ENCODE measurements at regions not wholly inside any gene's neighbourhood (a gene's known extent, or its start where the extent isn't known, plus 50 kb on each side); places are given as distances from the start of the nearest gene placed in this dataset.

DNA sequence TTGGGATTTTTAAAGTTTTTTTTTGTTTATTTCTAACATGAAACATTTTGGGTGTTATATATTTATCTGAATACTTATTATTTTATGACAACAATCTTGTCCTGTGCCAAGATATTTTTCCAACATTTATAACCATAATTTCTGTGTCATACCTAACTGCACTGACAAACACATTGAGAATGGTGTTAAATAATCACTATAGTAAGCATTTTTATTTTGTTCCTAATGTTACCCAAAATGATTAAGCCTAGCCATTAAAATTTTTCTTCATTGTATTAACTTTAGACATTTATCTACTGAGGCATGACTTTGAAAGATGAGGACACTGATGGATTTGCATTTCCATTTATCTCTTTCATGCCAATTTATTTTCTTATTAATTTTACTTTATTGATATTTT is 91.6 kb upstream of the STK32A start:
- no peak for TF ChIP-seq FOXP2 (optimal IDR thresholded peaks at IDR 0.05; ENCODE audit: borderline replicate concordance, extremely low read depth, extremely low read length, insufficient read depth)
- TF ChIP-seq SIN3A (IDR thresholded peaks at IDR 0.05; ENCODE audit: borderline replicate concordance, insufficient read depth, low read length) = no peak
- TF ChIP-seq POLR2AphosphoS5 (IDR thresholded peaks at IDR 0.05; ENCODE audit: low read depth, low read length) = no peak
- TF ChIP-seq, protein P1, sequence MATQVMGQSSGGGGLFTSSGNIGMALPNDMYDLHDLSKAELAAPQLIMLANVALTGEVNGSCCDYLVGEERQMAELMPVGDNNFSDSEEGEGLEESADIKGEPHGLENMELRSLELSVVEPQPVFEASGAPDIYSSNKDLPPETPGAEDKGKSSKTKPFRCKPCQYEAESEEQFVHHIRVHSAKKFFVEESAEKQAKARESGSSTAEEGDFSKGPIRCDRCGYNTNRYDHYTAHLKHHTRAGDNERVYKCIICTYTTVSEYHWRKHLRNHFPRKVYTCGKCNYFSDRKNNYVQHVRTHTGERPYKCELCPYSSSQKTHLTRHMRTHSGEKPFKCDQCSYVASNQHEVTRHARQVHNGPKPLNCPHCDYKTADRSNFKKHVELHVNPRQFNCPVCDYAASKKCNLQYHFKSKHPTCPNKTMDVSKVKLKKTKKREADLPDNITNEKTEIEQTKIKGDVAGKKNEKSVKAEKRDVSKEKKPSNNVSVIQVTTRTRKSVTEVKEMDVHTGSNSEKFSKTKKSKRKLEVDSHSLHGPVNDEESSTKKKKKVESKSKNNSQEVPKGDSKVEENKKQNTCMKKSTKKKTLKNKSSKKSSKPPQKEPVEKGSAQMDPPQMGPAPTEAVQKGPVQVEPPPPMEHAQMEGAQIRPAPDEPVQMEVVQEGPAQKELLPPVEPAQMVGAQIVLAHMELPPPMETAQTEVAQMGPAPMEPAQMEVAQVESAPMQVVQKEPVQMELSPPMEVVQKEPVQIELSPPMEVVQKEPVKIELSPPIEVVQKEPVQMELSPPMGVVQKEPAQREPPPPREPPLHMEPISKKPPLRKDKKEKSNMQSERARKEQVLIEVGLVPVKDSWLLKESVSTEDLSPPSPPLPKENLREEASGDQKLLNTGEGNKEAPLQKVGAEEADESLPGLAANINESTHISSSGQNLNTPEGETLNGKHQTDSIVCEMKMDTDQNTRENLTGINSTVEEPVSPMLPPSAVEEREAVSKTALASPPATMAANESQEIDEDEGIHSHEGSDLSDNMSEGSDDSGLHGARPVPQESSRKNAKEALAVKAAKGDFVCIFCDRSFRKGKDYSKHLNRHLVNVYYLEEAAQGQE (IDR thresholded peaks at IDR 0.05; ENCODE audit: insufficient read depth in 1 of 2, low read depth in 2 of 2, low read length in 2 of 2) = no peak
- TF ChIP-seq TAF1 (IDR thresholded peaks at IDR 0.05; ENCODE audit: borderline replicate concordance, insufficient read depth, low read length) = no peak

DNA sequence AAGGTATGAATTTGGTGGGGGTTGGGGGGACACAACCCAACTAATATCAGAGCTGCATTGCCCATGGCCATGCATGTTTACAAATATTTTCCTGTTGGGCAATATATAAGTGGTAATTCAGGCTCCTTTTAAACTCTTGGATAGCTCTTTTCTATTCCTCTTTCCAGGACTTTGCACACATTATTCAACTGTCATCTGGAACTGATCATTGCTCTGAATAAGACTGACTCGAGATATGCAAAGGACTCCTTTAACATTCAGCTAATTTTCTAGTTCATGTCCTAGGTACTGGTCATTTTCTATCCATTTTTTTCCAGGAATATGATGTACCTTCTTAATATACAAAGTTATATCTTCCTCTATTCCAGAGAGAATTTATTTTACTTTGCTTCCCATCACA is 89.5 kb upstream of the STK32A start:
- TF ChIP-seq, protein P1 (IDR thresholded peaks at IDR 0.05; ENCODE audit: insufficient read depth in 1 of 2, low read depth in 2 of 2, low read length in 2 of 2) = no peak

DNA sequence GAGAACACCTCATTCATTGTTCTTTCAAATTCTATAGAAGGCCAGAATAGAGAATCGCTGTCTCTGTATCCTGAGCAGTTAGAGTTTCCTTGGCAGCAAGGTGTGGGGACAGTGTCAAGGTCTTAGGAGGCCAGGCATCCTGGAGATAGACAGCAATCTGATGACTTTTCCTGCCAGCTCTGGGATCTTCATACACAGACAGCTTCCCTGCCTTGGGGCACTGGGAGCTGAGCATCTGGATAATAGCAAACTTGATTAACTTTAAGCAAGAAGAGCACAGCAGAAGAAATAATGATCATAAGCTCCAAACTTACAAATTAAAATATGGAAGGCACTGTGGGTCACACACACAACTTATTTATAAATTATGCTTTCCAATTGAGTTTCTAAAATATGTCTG is 86.1 kb upstream of the STK32A start:
- no peak for TF ChIP-seq POLR2AphosphoS5 (IDR thresholded peaks at IDR 0.05; ENCODE audit: low read depth, low read length)
- TF ChIP-seq, protein P1 (IDR thresholded peaks at IDR 0.05; ENCODE audit: insufficient read depth in 1 of 2, low read depth in 2 of 2, low read length in 2 of 2) = no peak
- TF ChIP-seq TAF1 (IDR thresholded peaks at IDR 0.05; ENCODE audit: borderline replicate concordance, insufficient read depth, low read length) = no peak
- no peak for TF ChIP-seq SIN3A (IDR thresholded peaks at IDR 0.05; ENCODE audit: borderline replicate concordance, insufficient read depth, low read length)
- no peak for TF ChIP-seq FOXP2 (optimal IDR thresholded peaks at IDR 0.05; ENCODE audit: borderline replicate concordance, extremely low read depth, extremely low read length, insufficient read depth)

DNA sequence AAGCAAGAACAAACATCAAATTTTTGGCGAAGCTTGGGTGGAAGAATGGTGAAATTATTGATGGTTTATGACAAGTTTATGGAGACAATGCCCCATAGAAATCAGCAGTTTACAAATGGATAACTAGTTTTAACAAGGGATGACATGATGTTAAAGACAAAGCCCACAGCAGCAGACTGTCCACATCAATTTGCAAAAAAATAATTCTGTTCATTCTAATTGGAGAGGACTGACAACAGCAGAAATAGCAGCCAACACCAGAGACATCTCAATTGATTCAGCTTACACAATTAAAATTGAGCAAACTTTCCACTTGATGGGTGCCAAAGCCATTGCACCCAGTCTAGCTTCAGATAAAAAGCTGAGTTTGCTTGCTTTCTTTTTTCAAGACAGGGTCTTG is 82.7 kb upstream of the STK32A start:
- no peak for TF ChIP-seq POLR2AphosphoS5 (IDR thresholded peaks at IDR 0.05; ENCODE audit: low read depth, low read length)
- TF ChIP-seq SIN3A (IDR thresholded peaks at IDR 0.05; ENCODE audit: borderline replicate concordance, insufficient read depth, low read length) = no peak
- TF ChIP-seq FOXP2 (optimal IDR thresholded peaks at IDR 0.05; ENCODE audit: borderline replicate concordance, extremely low read depth, extremely low read length, insufficient read depth) = no peak
- TF ChIP-seq, protein P1 (IDR thresholded peaks at IDR 0.05; ENCODE audit: insufficient read depth in 1 of 2, low read depth in 2 of 2, low read length in 2 of 2) = no peak
- TF ChIP-seq TAF1 (IDR thresholded peaks at IDR 0.05; ENCODE audit: borderline replicate concordance, insufficient read depth, low read length) = no peak

DNA sequence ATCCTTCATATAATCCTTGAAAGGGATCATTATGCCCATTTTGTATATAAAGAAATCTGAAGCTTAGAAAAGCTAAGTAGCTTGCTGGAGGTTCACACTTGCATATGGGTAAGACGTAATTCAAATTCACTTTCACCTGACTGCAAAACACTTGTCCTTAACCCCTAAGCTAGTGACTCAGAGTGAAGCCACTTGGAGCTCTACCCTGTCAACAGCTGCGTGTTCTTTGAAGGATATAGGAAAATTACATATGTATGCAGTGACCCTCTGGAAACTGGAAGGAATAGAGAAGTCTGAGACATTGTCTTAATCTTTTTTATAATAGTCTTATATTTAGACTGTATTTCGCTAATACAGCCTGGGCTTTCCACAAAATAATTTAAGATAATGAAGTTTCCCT is 80.0 kb upstream of the STK32A start:
- no peak for TF ChIP-seq TAF1 (IDR thresholded peaks at IDR 0.05; ENCODE audit: borderline replicate concordance, insufficient read depth, low read length)
- no peak for TF ChIP-seq SIN3A (IDR thresholded peaks at IDR 0.05; ENCODE audit: borderline replicate concordance, insufficient read depth, low read length)
- TF ChIP-seq FOXP2 (optimal IDR thresholded peaks at IDR 0.05; ENCODE audit: borderline replicate concordance, extremely low read depth, extremely low read length, insufficient read depth) = no peak
- TF ChIP-seq, protein P1 (IDR thresholded peaks at IDR 0.05; ENCODE audit: insufficient read depth in 1 of 2, low read depth in 2 of 2, low read length in 2 of 2) = no peak
- TF ChIP-seq POLR2AphosphoS5 (IDR thresholded peaks at IDR 0.05; ENCODE audit: low read depth, low read length) = no peak

Measured in PFSK-1 (cell line).